ENCODE measurements at regions not wholly inside any gene's neighbourhood (a gene's known extent, or its start where the extent isn't known, plus 50 kb on each side); places are given as distances from the start of the nearest gene placed in this dataset.

- intact Hi-C loops (cut with micrococcal nuclease; ENCODE audit: unreplicated experiment): no loop called here
- H3K9me3 Mint-ChIP-seq (ENCODE audit: low read depth, unreplicated experiment): no peaks in the 10 kb centered on the region
- H3K27ac Mint-ChIP-seq (ENCODE audit: unreplicated experiment): no peak overlapping the region
- no peaks in the 10 kb centered on the region for H3K4me1 Mint-ChIP-seq (ENCODE audit: low read depth, unreplicated experiment)
- no peaks in the 10 kb centered on the region for H3K27me3 Mint-ChIP-seq (ENCODE audit: unreplicated experiment)
- no peak for DNase-seq
- no peak overlapping the region for H3K4me3 Mint-ChIP-seq (ENCODE audit: low read depth, unreplicated experiment)
- H3K36me3 Mint-ChIP-seq (ENCODE audit: insufficient read depth, unreplicated experiment): no peaks in the 10 kb centered on the region
- no TSS peak for BruUV-seq (replicated peaks)
- no peak for TF ChIP-seq CTCF (IDR thresholded peaks at IDR 0.05; ENCODE audit: unreplicated experiment)
- CTCF ChIA-PET: no interaction called here
Observed at GRCh38 chr11:29485641-29486040, 531.2 kb downstream of the KCNA4 start.

GRCh38 chr11:29484548-29484947 is 532.3 kb downstream of the KCNA4 start:
- DNase-seq: no peak
- TF ChIP-seq CTCF (IDR thresholded peaks at IDR 0.05; ENCODE audit: unreplicated experiment): no peak
- no peak overlapping the region for H3K27ac Mint-ChIP-seq (ENCODE audit: unreplicated experiment)
- CTCF ChIA-PET: interaction anchor here (0.6 kb wide), 1 partner anchor 10 kb away, joined by 3 read pairs; no protein-coding TSS in a partner anchor
- H3K36me3 Mint-ChIP-seq (ENCODE audit: insufficient read depth, unreplicated experiment): no peaks in the 10 kb centered on the region
- intact Hi-C loops (cut with micrococcal nuclease; ENCODE audit: unreplicated experiment): no loop called here
- no peaks in the 10 kb centered on the region for H3K27me3 Mint-ChIP-seq (ENCODE audit: unreplicated experiment)
- H3K4me1 Mint-ChIP-seq (ENCODE audit: low read depth, unreplicated experiment): no peaks in the 10 kb centered on the region
- no peak overlapping the region for H3K4me3 Mint-ChIP-seq (ENCODE audit: low read depth, unreplicated experiment)
- no peaks in the 10 kb centered on the region for H3K9me3 Mint-ChIP-seq (ENCODE audit: low read depth, unreplicated experiment)
- no TSS peak for BruUV-seq (replicated peaks)

GRCh38 chr11:29483831-29484230 is 533.0 kb downstream of the KCNA4 start:
- H3K27me3 Mint-ChIP-seq (ENCODE audit: unreplicated experiment): no peaks in the 10 kb centered on the region
- TF ChIP-seq CTCF (IDR thresholded peaks at IDR 0.05; ENCODE audit: unreplicated experiment): no peak
- no TSS peak for BruUV-seq (replicated peaks)
- DNase-seq: no peak
- no peak overlapping the region for H3K27ac Mint-ChIP-seq (ENCODE audit: unreplicated experiment)
- no peaks in the 10 kb centered on the region for H3K9me3 Mint-ChIP-seq (ENCODE audit: low read depth, unreplicated experiment)
- no peak overlapping the region for H3K4me3 Mint-ChIP-seq (ENCODE audit: low read depth, unreplicated experiment)
- no peaks in the 10 kb centered on the region for H3K4me1 Mint-ChIP-seq (ENCODE audit: low read depth, unreplicated experiment)
- no peaks in the 10 kb centered on the region for H3K36me3 Mint-ChIP-seq (ENCODE audit: insufficient read depth, unreplicated experiment)
- intact Hi-C loops (cut with micrococcal nuclease; ENCODE audit: unreplicated experiment): no loop called here
- CTCF ChIA-PET: interaction anchor here (0.5 kb wide), 1 partner anchor 1932 kb away, joined by 3 read pairs; no protein-coding TSS in a partner anchor

- H3K27me3 Mint-ChIP-seq (ENCODE audit: unreplicated experiment): no peaks in the 10 kb centered on the region
- intact Hi-C loops (cut with micrococcal nuclease; ENCODE audit: unreplicated experiment): no loop called here
- H3K4me3 Mint-ChIP-seq (ENCODE audit: low read depth, unreplicated experiment): no peak overlapping the region
- no peaks in the 10 kb centered on the region for H3K4me1 Mint-ChIP-seq (ENCODE audit: low read depth, unreplicated experiment)
- no peak for DNase-seq
- no peak for TF ChIP-seq CTCF (IDR thresholded peaks at IDR 0.05; ENCODE audit: unreplicated experiment)
- H3K9me3 Mint-ChIP-seq (ENCODE audit: low read depth, unreplicated experiment): no peaks in the 10 kb centered on the region
- BruUV-seq (replicated peaks): no TSS peak
- CTCF ChIA-PET: no interaction called here
- no peaks in the 10 kb centered on the region for H3K36me3 Mint-ChIP-seq (ENCODE audit: insufficient read depth, unreplicated experiment)
- H3K27ac Mint-ChIP-seq (ENCODE audit: unreplicated experiment): no peak overlapping the region
Observed at GRCh38 chr11:29482510-29482909, 534.3 kb downstream of the KCNA4 start.

All from Calu3 (cell line).